OCI-LY1 (cell line): ENCODE measurements at regions not wholly inside any gene's neighbourhood (a gene's known extent, or its start where the extent isn't known, plus 50 kb on each side); places are given as distances from the start of the nearest gene placed in this dataset.

ENCODE experiments used
- H2AFZ ChIP-seq: fragments of 200-600 bp; sonication (generic), shearing (Covaris generic); 2 replicates; pipeline ENCODE4 v1.6.0; 2014; ENCODE audit warnings: antibody characterized with exemption, mild to moderate bottlenecking, low read length
- H3F3A ChIP-seq: fragments of 200-600 bp; sonication (generic), shearing (Covaris generic); 2 replicates; pipeline ENCODE4 v1.6.0; 2014; ENCODE audit warnings: mild to moderate bottlenecking, antibody characterized with exemption, low read length, moderate library complexity; ENCODE audit not compliant: insufficient read depth
- H3K27ac ChIP-seq: fragments of 200-600 bp; sonication (generic); 2 replicates; pipeline ENCODE4 v1.5.1; 2014; ENCODE audit warnings: low read length, mixed run types, mild to moderate bottlenecking, low read depth; ENCODE audit not compliant: poor library complexity, severe bottlenecking
- H3K27me3 ChIP-seq: fragments of 200-600 bp; sonication (generic); 2 replicates; pipeline ENCODE4 v1.6.0; 2014; ENCODE audit warnings: antibody characterized with exemption, mild to moderate bottlenecking, low read length, moderate library complexity; ENCODE audit not compliant: insufficient read depth
- H3K36me3 ChIP-seq: fragments of 200-600 bp; sonication (generic); 2 replicates; pipeline ENCODE4 v1.6.1; 2014; ENCODE audit warnings: mild to moderate bottlenecking, antibody characterized with exemption, low read length, moderate library complexity, mixed read lengths; ENCODE audit not compliant: insufficient read depth
- H3K4me1 ChIP-seq: fragments of 200-600 bp; sonication (generic); 2 replicates; pipeline ENCODE4 v1.5.1; 2014; ENCODE audit warnings: mild to moderate bottlenecking, low read length, moderate library complexity; ENCODE audit not compliant: insufficient read depth, severe bottlenecking
- H3K4me2 ChIP-seq: fragments of 200-600 bp; sonication (generic), shearing (Covaris generic); 2 replicates; pipeline ENCODE4 v1.6.1; 2014; ENCODE audit warnings: low read length
- H3K4me3 ChIP-seq: fragments of 200-600 bp; sonication (generic); 2 replicates; pipeline ENCODE4 v1.5.1; 2014; ENCODE audit warnings: low read length, low read depth, mild to moderate bottlenecking, mixed read lengths; ENCODE audit not compliant: poor library complexity, severe bottlenecking
- H3K79me2 ChIP-seq: fragments of 200-600 bp; shearing (Covaris generic); 2 replicates; pipeline ENCODE4 v1.6.1; 2016; ENCODE audit warnings: mixed run types, low read length, mixed read lengths; ENCODE audit not compliant: insufficient read depth
- H3K9ac ChIP-seq: fragments of 200-600 bp; sonication (generic), shearing (Covaris generic); 2 replicates; pipeline ENCODE4 v1.6.1; 2014; ENCODE audit warnings: mild to moderate bottlenecking, low read length, mixed read lengths
- H3K9me2 ChIP-seq: fragments of 200-600 bp; sonication (generic), shearing (Covaris generic); 2 replicates; pipeline ENCODE4 v1.6.1; 2014; ENCODE audit warnings: low read depth, mild to moderate bottlenecking, low read length, mixed read lengths
- H3K9me3 ChIP-seq: fragments of 200-600 bp; shearing (Covaris generic); 2 replicates; pipeline ENCODE4 v1.6.1; 2014; ENCODE audit warnings: low read length, mixed read lengths
- H4K20me1 ChIP-seq: fragments of 200-600 bp; sonication (generic), shearing (Covaris generic); 2 replicates; pipeline ENCODE4 v1.6.0; 2016; ENCODE audit warnings: mild to moderate bottlenecking, low read length; ENCODE audit not compliant: insufficient read depth
- EZH2 ChIP-seq: fragments of 200-600 bp; sonication (generic), shearing (Covaris generic); IDR thresholded peaks from 2 replicates; pipeline ENCODE4 v1.8.0; 2017; ENCODE audit warnings: borderline replicate concordance, mixed run types, mild to moderate bottlenecking, antibody characterized with exemption, low read length, moderate library complexity, mixed read lengths
- TF ChIP-seq, protein P1 (sequence below): fragments of 200-600 bp; sonication (generic), shearing (Covaris generic); IDR thresholded peaks from 2 replicates; pipeline ENCODE4 v1.5.1; 2017; ENCODE audit warnings: mild to moderate bottlenecking, antibody characterized with exemption, low read length, moderate library complexity, mixed read lengths

DNA sequence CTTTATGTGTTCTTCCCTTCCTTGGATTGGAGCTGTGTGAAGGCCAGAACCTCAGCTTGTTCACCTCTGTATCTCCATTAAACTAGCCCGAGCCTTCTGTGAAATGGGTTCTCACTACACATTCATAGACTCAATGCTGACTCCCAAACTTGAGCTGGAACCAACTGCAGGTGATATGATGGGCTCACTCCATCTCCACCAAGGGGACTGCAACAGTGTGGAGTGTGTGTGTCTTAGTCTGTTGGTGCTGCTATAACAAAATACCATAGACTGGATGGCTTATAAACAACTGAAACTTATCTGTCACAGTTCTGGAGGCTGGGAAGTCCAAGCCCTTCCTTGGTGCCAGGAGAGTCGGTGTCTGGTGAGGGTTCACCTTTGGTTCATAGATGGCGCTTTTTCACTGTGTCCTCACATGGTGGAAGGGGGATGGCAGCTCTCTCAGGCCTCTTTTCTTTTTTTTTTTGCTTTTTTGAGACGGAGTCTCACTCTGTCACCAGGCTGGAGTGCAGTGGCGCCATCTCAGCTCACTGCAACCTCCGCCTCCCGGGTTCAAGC lies 94.2 kb upstream of the MAP4K3 start:
- no peak for TF ChIP-seq EZH2
- TF ChIP-seq, protein P1, sequence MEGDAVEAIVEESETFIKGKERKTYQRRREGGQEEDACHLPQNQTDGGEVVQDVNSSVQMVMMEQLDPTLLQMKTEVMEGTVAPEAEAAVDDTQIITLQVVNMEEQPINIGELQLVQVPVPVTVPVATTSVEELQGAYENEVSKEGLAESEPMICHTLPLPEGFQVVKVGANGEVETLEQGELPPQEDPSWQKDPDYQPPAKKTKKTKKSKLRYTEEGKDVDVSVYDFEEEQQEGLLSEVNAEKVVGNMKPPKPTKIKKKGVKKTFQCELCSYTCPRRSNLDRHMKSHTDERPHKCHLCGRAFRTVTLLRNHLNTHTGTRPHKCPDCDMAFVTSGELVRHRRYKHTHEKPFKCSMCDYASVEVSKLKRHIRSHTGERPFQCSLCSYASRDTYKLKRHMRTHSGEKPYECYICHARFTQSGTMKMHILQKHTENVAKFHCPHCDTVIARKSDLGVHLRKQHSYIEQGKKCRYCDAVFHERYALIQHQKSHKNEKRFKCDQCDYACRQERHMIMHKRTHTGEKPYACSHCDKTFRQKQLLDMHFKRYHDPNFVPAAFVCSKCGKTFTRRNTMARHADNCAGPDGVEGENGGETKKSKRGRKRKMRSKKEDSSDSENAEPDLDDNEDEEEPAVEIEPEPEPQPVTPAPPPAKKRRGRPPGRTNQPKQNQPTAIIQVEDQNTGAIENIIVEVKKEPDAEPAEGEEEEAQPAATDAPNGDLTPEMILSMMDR = no peak
- H3K79me2 ChIP-seq = no peaks in the 10 kb centered on the region
- no peaks in the 10 kb centered on the region for H4K20me1 ChIP-seq
- no peaks in the 10 kb centered on the region for H3K9me2 ChIP-seq
- H3K4me2 ChIP-seq = no peak overlapping the region
- H3K9me3 ChIP-seq = no peaks in the 10 kb centered on the region
- no peak overlapping the region for H3K4me3 ChIP-seq
- no peaks in the 10 kb centered on the region for H3F3A ChIP-seq
- H3K27ac ChIP-seq = no peak overlapping the region
- no peak overlapping the region for H2AFZ ChIP-seq
- H3K36me3 ChIP-seq = no peaks in the 10 kb centered on the region
- no peak overlapping the region for H3K9ac ChIP-seq
- peaks cover 22% of the 10 kb centered on the region for H3K4me1 ChIP-seq
- no peaks in the 10 kb centered on the region for H3K27me3 ChIP-seq

DNA sequence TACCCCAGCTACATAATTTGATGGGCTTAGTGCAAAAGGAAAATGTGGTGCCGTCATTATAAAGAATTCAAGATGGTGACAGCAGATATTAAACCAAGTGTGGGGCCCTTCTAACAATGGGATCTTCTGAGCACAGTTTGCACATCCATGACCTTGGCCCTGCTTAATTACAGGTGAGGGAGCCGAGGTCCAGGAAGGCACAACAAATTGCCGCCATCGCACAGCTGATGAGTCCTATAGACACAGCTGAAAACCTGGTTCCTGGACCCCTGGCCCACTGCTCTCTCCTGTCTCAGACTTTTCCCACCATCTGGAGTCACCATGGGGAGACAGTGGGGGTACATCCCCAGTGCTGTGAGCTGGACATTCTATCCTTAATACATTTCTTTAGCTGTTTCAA lies 95.8 kb upstream of the MAP4K3 start:
- H4K20me1 ChIP-seq = no peaks in the 10 kb centered on the region
- H3K27me3 ChIP-seq = no peaks in the 10 kb centered on the region
- H3K36me3 ChIP-seq = no peaks in the 10 kb centered on the region
- TF ChIP-seq, protein P1 = no peak
- no peak for TF ChIP-seq EZH2
- H3K9ac ChIP-seq = no peak overlapping the region
- no peaks in the 10 kb centered on the region for H3K9me3 ChIP-seq
- peaks cover 8% of the 10 kb centered on the region for H3K4me1 ChIP-seq
- no peaks in the 10 kb centered on the region for H3F3A ChIP-seq
- no peak overlapping the region for H3K27ac ChIP-seq
- no peaks in the 10 kb centered on the region for H3K9me2 ChIP-seq
- H2AFZ ChIP-seq = no peak overlapping the region
- H3K4me2 ChIP-seq = no peak overlapping the region
- no peaks in the 10 kb centered on the region for H3K79me2 ChIP-seq
- no peak overlapping the region for H3K4me3 ChIP-seq

DNA sequence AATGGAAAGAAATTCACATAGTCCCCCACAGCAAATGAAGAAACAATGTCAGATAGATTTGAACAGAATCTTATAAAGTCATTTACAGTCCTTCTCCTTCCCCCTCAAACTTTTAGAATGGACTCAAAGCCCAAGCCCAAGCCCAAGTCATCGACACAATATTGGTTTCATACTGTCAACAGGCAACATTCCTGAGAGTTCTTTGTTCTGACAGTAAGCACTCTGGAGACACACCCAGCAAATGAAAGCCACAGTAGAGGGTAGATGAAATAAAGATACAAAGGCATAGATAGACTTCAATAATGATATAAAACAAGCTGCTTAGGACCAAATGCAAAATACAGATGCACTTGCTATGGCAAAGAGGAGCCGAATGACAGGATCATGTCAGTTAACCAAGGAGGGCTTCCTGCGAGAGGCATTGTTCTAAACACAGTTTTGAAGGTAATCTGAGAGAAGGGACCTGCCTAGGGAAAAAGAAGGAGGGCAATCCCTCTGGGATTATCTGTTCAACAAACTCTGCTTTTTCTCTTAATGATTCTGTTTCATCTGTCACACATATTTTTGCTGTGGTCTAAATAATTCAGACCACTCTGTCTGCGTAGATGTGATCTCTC lies 97.1 kb upstream of the MAP4K3 start:
- no peaks in the 10 kb centered on the region for H3F3A ChIP-seq
- H3K27me3 ChIP-seq = no peaks in the 10 kb centered on the region
- H3K9me3 ChIP-seq = no peaks in the 10 kb centered on the region
- H3K79me2 ChIP-seq = no peaks in the 10 kb centered on the region
- no peak overlapping the region for H3K9ac ChIP-seq
- H3K27ac ChIP-seq = no peak overlapping the region
- TF ChIP-seq EZH2 = no peak
- TF ChIP-seq, protein P1 = no peak
- no peaks in the 10 kb centered on the region for H4K20me1 ChIP-seq
- no peaks in the 10 kb centered on the region for H3K9me2 ChIP-seq
- no peak overlapping the region for H3K4me3 ChIP-seq
- no peak overlapping the region for H3K4me2 ChIP-seq
- no peak overlapping the region for H2AFZ ChIP-seq
- no peaks in the 10 kb centered on the region for H3K36me3 ChIP-seq
- peaks cover 8% of the 10 kb centered on the region for H3K4me1 ChIP-seq
